HEK293T (cell line): ENCODE measurements at regions not wholly inside any gene's neighbourhood (a gene's known extent, or its start where the extent isn't known, plus 50 kb on each side); places are given as distances from the start of the nearest gene placed in this dataset.

Experiments
- ELF4 ChIP-seq: fragments of 450-650 bp; IDR thresholded peaks from 2 replicates; pipeline ENCODE4 v1.6.1; 2017; ENCODE audit warnings: antibody characterized with exemption
- FOXM1 ChIP-seq: fragments of 450-650 bp; IDR thresholded peaks from 2 replicates; pipeline ENCODE4 v1.6.1; 2017; ENCODE audit warnings: mild to moderate bottlenecking, borderline replicate concordance
- SP1 ChIP-seq: fragments of 450-650 bp; IDR thresholded peaks from 2 replicates; pipeline ENCODE4 v1.6.1; 2017
- SUZ12 ChIP-seq: fragments of 450-650 bp; IDR thresholded peaks from 2 replicates; pipeline ENCODE4 v1.6.1; 2016; ENCODE audit warnings: mild to moderate bottlenecking

GRCh38 chr16:8146256-8147012 is 443.9 kb downstream of the TMEM114 start:
- no peak for TF ChIP-seq FOXM1
- no peak for TF ChIP-seq ELF4
- TF ChIP-seq SP1, result no peak
- TF ChIP-seq SUZ12, result no peak
